Activated CD4-positive, alpha-beta memory T cell treated with anti-CD3 and anti-CD28 coated beads for 36 hours (primary cell): ENCODE measurements at regions not wholly inside any gene's neighbourhood (a gene's known extent, or its start where the extent isn't known, plus 50 kb on each side); places are given as distances from the start of the nearest gene placed in this dataset.

Experiments
- CTCF ChIA-PET: fragments of 350-600 bp; sonication (Branson Sonifier 250); formaldehyde crosslinking; loops from one replicate; lab custom pipeline; 2021; ENCODE audit warnings: antibody characterized with exemption, inconsistent platforms; lab: Charles Lee
- POLR2A ChIA-PET: fragments of 350-600 bp; sonication (Branson Sonifier 250); formaldehyde crosslinking; loops from one replicate; lab custom pipeline; 2021; ENCODE audit warnings: antibody characterized with exemption; lab: Charles Lee
- DNase-seq: peaks from one replicate; pipeline ENCODE4 v3.0.0-alpha.2; 2020
- H3K27ac Mint-ChIP-seq: one replicate; pipeline ENCODE4 v1.8.0; 2021; ENCODE audit warnings: mixed read lengths
- H3K27me3 Mint-ChIP-seq: one replicate; pipeline ENCODE4 v1.8.0; 2021; ENCODE audit warnings: mixed read lengths
- H3K36me3 Mint-ChIP-seq: one replicate; pipeline ENCODE4 v1.8.0; 2021; ENCODE audit warnings: mixed read lengths
- H3K4me1 Mint-ChIP-seq: one replicate; pipeline ENCODE4 v1.8.0; 2021; ENCODE audit warnings: low read depth, mixed read lengths
- H3K4me3 Mint-ChIP-seq: one replicate; pipeline ENCODE4 v1.8.0; 2021; ENCODE audit warnings: mild to moderate bottlenecking, mixed read lengths
- H3K9me3 Mint-ChIP-seq: one replicate; pipeline ENCODE4 v1.8.0; 2021; ENCODE audit warnings: mixed read lengths
- intact Hi-C: fragments of 100-400 bp; cut with micrococcal nuclease; formaldehyde crosslinking; loops from one replicate; pipeline ENCODE4 v1.15.1; 2023

DNA sequence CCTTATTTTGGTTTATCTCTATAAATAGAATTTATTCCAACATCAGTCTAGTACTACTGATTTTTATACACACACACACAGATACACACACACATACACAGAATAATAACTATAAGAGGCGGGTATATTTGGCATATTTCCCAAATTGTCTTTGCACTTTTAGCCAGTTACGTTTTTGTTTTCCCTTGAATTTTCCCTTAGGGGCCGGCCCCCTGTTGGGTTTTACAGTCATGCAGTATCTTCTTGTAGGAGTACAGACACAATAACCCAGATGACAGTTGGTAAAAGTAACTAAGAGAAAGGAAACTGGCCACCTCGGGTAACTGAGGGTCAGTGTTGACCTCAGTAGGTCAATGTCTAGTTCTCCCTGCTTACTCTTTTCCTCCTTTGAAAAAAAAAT lies 50.9 kb downstream of the DISP1 start:
- Mint-ChIP-seq H3K4me3 (no peak overlapping the region), H3K27me3 (no peaks in the 10 kb centered on the region), H3K9me3 (no peaks in the 10 kb centered on the region), H3K27ac (no peak overlapping the region), H3K4me1 (peaks cover 3% of the 10 kb centered on the region), H3K36me3 (peaks cover 1% of the 10 kb centered on the region)
- intact Hi-C loops, result no loop called here
- ChIA-PET POLR2A (no interaction called here), CTCF (no interaction called here)
- no peak for DNase-seq

DNA sequence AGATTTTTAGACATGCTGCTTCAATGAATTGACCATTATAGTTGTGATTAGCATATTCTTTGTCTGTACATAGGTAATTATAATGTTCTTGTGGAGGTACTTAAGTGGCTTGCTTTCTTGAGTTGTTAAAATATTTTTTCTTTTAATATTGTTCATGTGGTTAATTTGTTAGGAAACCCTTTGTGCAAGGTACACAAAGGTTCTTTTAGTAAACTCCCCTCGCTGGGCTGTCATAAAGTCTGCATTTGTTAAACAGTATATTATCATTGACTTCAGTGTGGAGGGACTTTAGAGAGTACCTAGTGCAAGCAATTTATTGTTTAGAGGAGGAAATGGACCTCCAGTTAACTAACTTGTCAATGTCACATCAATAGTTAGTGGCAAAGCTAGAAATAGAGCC lies 52.5 kb downstream of the DISP1 start:
- Mint-ChIP-seq H3K4me3 (no peak overlapping the region), H3K9me3 (peaks cover 2% of the 10 kb centered on the region), H3K4me1 (no peaks in the 10 kb centered on the region), H3K27me3 (no peaks in the 10 kb centered on the region), H3K36me3 (peaks cover 2% of the 10 kb centered on the region), H3K27ac (no peak overlapping the region)
- no peak for DNase-seq
- intact Hi-C loops, result no loop called here
- ChIA-PET POLR2A (no interaction called here), CTCF (no interaction called here)

DNA sequence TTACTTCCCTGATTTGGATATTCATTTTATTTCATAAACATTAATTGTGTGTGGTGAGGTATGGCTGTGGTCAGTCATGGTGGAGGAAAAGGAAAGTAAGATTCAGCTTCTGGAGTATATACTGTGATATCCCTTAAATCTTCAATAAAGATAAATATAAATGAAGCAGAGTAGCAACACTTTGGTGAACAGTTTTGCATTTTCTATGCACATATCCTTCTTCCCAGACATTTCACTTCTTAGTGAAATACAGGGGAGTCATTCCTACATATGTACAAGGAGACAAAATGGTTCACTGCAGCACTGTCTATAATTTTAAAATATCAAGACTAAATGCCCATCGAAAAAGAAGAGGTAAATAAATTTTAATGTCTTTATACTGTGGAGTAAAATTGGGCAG lies 61.3 kb downstream of the DISP1 start:
- Mint-ChIP-seq H3K27me3 (no peaks in the 10 kb centered on the region), H3K36me3 (peaks cover 17% of the 10 kb centered on the region), H3K27ac (no peak overlapping the region), H3K4me1 (peaks cover 11% of the 10 kb centered on the region), H3K9me3 (peaks cover 2% of the 10 kb centered on the region), H3K4me3 (no peak overlapping the region)
- ChIA-PET POLR2A (no interaction called here), CTCF (no interaction called here)
- no peak for DNase-seq
- intact Hi-C loops, result no loop called here

DNA sequence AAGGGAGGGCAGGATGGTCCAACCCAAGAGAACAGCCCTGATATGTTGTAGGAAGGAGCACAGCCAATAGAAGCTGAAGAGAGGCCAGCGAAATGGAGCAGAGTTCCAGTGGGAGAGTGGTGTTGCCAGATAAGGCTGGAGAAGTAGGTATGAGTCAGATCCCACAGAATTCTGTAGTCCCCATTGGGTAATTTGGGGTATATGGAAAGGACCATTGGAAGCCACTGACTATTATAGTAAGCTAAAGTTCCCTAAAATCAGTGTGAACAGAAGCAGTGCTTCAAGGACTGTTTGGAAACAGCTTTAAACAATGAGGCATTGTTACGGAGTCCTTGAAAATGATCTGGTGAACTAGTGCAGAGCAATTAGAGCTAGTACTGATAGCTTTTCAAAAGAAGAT lies 63.0 kb downstream of the DISP1 start:
- H3K27me3 Mint-ChIP-seq, result no peaks in the 10 kb centered on the region
- ChIA-PET POLR2A (no interaction called here), CTCF (no interaction called here)
- H3K36me3 Mint-ChIP-seq, result peaks cover 13% of the 10 kb centered on the region
- no peak overlapping the region for H3K27ac Mint-ChIP-seq
- H3K9me3 Mint-ChIP-seq, result peaks cover 2% of the 10 kb centered on the region
- no peak overlapping the region for H3K4me3 Mint-ChIP-seq
- intact Hi-C loops, result no loop called here
- peaks cover 11% of the 10 kb centered on the region for H3K4me1 Mint-ChIP-seq
- DNase-seq, result no peak

DNA sequence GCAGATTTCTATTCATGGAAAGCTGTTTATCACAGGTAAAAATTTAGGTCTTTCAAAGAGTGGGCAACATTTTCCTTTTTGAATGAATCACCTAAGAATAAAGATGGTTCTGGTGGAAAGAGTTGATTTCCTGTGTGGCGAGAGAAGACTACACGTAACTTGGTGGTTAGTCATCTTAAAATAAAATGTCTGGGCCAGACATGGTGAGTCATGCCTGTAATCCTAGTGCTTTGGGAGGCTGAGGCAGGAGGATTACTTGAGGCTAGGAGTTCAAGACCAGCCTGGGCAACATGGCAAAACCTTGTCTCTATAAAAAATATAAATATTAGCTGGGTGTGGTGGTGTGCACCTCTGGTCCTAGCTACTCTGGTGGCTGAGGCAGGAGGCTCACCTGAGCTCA lies 65.7 kb downstream of the DISP1 start:
- Mint-ChIP-seq H3K9me3 (no peaks in the 10 kb centered on the region), H3K4me3 (no peak overlapping the region), H3K4me1 (peaks cover 11% of the 10 kb centered on the region), H3K27ac (no peak overlapping the region), H3K27me3 (no peaks in the 10 kb centered on the region), H3K36me3 (peaks cover 2% of the 10 kb centered on the region)
- intact Hi-C loops, result loop anchor here (1.0 kb wide), 2 partner anchors 16 to 310 kb away; no protein-coding TSS in a partner anchor
- POLR2A ChIA-PET, result no interaction called here
- peak; percentile 38 for DNase-seq
- CTCF ChIA-PET, result no interaction called here

DNA sequence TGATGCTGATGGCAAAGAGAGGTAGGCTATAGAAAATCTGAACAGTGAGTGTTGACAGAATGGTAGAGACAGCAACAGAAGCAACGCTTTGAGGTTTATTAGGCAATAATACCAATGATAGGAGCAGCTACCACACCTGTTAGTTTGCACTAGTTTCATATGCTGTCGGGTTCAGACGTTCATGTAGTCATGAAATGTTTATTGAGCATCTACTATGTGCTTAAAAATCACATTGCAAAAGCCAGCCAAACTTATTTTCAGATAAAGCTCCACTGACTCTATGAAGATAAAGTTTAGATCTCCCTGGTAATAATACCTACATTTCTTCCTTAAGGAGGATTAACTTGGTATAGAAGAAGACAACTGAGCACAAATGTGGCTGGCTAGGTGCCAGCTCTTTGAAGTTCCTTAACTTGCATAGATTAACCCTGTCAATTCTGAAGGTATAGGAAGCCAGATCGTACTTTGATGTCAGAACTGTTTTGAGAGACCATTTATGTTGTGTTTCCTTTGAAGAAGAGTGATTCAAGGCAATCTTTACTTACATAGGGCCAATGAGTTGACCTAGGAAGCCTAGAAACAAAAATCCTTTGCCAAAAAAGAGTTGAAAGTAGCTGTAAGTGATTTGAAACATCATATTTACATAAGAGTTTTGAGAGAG lies 71.5 kb downstream of the DISP1 start:
- peaks cover under 1% of the 10 kb centered on the region for H3K36me3 Mint-ChIP-seq
- ChIA-PET CTCF (no interaction called here), POLR2A (no interaction called here)
- no peak overlapping the region for H3K4me3 Mint-ChIP-seq
- no peaks in the 10 kb centered on the region for H3K9me3 Mint-ChIP-seq
- DNase-seq, result no peak
- intact Hi-C loops, result no loop called here
- H3K27ac Mint-ChIP-seq, result no peak overlapping the region
- no peaks in the 10 kb centered on the region for H3K27me3 Mint-ChIP-seq
- peaks cover 3% of the 10 kb centered on the region for H3K4me1 Mint-ChIP-seq

DNA sequence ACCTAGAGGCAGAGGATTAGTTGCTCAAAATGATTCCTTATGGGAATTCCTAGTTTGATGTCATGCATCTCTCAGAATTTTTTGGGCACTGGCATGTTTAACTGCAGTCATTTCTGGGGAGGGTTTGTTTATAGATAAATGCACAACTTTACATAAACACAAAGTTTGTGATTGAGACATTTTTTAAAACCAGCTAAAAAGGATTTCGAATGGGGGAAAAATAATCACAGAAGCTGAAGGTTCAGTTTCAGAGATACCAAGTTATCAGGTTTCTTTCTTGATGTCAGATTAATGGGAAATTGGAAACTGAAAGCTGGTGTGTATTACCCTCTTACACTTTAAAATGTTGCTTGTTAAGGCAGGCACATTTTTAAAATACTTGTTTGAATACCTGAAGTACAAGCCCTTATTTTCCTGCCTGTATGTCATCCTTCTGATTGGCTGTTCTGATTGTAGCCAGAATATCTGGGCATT lies 72.1 kb downstream of the DISP1 start:
- Mint-ChIP-seq H3K27ac (no peak overlapping the region), H3K27me3 (no peaks in the 10 kb centered on the region), H3K36me3 (no peaks in the 10 kb centered on the region), H3K4me1 (peaks cover 3% of the 10 kb centered on the region), H3K9me3 (no peaks in the 10 kb centered on the region), H3K4me3 (no peak overlapping the region)
- CTCF ChIA-PET, result no interaction called here
- intact Hi-C loops, result no loop called here
- POLR2A ChIA-PET, result no interaction called here
- no peak for DNase-seq

DNA sequence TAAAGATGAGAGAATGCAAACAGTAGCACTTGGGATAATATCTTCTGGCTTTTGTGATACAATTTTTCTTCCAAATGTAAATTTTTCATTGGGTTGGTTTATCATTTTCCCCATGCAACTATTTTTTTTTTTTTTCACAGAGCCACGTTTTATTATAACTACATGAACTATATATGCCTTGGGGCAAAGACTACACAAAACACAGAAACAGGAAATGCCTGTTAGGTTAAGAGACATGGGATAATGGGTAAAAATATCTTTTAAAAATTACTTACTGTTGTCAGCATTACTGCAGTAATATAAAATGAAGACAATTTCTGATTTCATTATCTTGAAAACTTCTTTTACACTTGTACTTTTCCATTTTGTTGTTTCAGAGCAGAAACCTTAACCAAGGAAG lies 74.6 kb downstream of the DISP1 start:
- Mint-ChIP-seq H3K36me3 (no peaks in the 10 kb centered on the region), H3K4me1 (peaks cover 3% of the 10 kb centered on the region), H3K9me3 (no peaks in the 10 kb centered on the region), H3K4me3 (no peak overlapping the region), H3K27ac (no peak overlapping the region), H3K27me3 (no peaks in the 10 kb centered on the region)
- POLR2A ChIA-PET, result no interaction called here
- intact Hi-C loops, result no loop called here
- no peak for DNase-seq
- CTCF ChIA-PET, result no interaction called here

DNA sequence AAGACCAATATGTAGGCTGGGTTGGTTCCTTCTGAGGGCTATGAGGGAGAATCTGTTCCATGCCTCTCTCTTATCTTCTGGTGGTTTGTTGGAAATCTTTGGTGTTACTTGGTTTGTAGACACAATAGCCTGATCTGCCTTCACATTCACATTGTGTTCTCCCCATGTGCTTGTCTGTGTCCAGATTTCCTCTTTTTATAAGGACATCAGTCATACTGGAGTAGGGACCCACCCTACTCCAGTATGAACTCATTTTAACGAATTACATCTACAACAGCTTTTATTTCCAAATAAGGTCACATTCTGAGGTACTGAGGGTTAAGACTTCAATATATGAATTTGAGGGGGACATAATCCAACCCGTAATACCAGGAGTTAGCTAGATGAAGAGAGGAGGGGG lies 75.9 kb downstream of the DISP1 start:
- H3K36me3 Mint-ChIP-seq, result no peaks in the 10 kb centered on the region
- H3K27ac Mint-ChIP-seq, result no peak overlapping the region
- ChIA-PET CTCF (no interaction called here), POLR2A (no interaction called here)
- no peaks in the 10 kb centered on the region for H3K9me3 Mint-ChIP-seq
- H3K27me3 Mint-ChIP-seq, result no peaks in the 10 kb centered on the region
- no peak for DNase-seq
- H3K4me3 Mint-ChIP-seq, result no peak overlapping the region
- intact Hi-C loops, result no loop called here
- peaks cover 3% of the 10 kb centered on the region for H3K4me1 Mint-ChIP-seq

DNA sequence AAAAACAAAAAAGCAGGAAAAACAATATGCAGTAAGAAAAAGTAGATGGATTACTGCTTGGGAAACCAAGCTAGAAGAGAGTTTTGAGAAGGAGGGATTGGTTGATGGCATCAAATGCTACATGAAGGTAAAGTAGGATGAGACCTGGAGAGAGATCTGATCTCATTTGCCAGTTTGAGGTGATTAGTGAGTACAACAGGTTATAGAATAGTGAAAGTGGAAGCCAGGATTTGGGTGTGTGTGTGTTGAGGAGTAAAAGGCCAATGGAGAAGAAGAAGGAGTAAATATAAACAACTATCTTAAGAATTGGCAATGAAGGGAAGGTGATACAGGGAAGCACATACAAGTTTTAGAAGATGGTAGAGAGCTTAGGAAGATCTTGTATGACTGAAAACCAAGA lies 76.7 kb downstream of the DISP1 start:
- no peaks in the 10 kb centered on the region for H3K36me3 Mint-ChIP-seq
- no peak for DNase-seq

DNA sequence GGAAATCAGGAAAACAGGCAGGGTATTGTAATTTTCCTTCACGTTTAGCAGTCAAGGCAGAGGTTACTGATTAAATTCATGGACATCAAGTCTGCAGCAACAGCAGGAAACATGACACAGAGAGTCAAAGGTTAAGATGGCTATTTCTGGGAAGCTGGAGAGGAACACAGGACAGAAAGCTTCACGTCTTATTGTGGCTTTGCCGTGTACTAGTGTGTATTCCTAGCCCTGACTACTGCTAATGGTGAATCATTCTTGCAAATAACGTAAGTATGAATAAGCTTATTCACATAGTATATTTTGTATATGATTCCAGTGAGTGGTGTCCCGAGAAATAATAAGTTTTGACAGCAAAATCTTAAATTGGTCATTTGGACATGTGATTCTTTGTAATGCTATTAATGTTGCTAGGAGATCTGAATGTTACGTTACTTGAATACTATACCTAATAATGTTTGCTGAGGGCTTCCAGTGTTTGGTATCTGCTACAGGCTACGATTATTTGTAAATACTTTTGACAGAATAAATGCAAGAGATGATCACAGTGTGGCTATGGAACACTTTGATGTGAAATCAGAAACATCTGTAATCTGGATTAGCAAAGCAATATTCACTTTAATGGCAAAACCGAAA lies 77.4 kb downstream of the DISP1 start:
- no peak for DNase-seq
- Mint-ChIP-seq H3K27me3 (no peaks in the 10 kb centered on the region), H3K27ac (no peak overlapping the region), H3K4me3 (no peak overlapping the region), H3K4me1 (peaks cover 9% of the 10 kb centered on the region), H3K36me3 (no peaks in the 10 kb centered on the region), H3K9me3 (no peaks in the 10 kb centered on the region)
- CTCF ChIA-PET, result no interaction called here
- POLR2A ChIA-PET, result interaction anchor here (0.6 kb wide), 1 partner anchor 97 kb away, joined by 4 read pairs; no protein-coding TSS in a partner anchor
- intact Hi-C loops, result no loop called here

More for the DNA sequence above, 76.7 kb downstream of the DISP1 start:
- intact Hi-C loops, result no loop called here
- H3K27me3 Mint-ChIP-seq, result no peaks in the 10 kb centered on the region
- no peaks in the 10 kb centered on the region for H3K9me3 Mint-ChIP-seq
- no peak overlapping the region for H3K4me3 Mint-ChIP-seq
- H3K4me1 Mint-ChIP-seq, result peaks cover 5% of the 10 kb centered on the region
- CTCF ChIA-PET, result no interaction called here
- POLR2A ChIA-PET, result interaction anchor here (0.6 kb wide), 1 partner anchor 96 kb away, joined by 4 read pairs; no protein-coding TSS in a partner anchor
- no peak overlapping the region for H3K27ac Mint-ChIP-seq

DNA sequence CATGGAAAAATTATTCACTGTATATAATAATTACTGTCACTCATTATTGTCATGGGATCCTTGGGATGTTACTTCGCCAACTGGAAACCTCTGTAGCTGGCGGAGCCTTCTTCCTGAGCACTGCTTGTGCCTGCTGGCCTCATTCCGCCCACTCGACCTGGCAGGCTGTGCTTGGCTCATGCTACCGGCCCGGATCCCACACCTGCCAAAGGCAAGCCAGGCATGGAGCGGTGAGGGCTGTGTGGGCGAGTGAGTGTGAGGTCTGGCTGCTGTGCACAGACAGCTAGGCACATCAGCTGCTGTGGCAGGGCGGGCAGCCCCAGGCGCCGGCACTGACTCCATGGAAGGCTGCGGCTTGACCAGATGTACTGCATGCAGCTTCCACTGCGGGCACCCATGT lies 78.4 kb downstream of the DISP1 start:
- H3K27ac Mint-ChIP-seq, result no peak overlapping the region
- H3K4me3 Mint-ChIP-seq, result no peak overlapping the region
- H3K4me1 Mint-ChIP-seq, result peaks cover 15% of the 10 kb centered on the region
- POLR2A ChIA-PET, result no interaction called here
- intact Hi-C loops, result no loop called here
- no peak for DNase-seq
- CTCF ChIA-PET, result no interaction called here
- no peaks in the 10 kb centered on the region for H3K9me3 Mint-ChIP-seq
- H3K27me3 Mint-ChIP-seq, result no peaks in the 10 kb centered on the region
- no peaks in the 10 kb centered on the region for H3K36me3 Mint-ChIP-seq

DNA sequence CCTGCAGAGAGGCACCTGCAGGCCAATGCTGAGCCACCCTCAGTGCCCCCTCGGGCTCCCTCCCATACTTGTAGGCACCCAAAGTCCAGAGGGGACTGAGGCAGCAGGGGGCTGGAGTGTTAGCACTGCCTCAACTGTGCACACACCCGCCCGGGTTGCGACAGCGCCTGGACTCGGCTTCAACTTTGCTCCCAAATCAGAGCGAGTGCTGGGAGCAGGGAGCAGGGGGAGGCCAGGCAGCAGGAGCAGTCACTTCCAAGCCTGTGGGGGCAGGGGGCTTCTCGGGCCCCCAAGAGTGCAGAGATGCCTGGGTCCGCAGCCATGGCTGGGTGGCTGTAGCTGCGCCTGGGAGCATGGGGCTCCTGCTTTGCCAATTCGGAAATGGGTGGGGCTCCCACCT lies 79.5 kb downstream of the DISP1 start:
- no peaks in the 10 kb centered on the region for H3K9me3 Mint-ChIP-seq
- no peak overlapping the region for H3K4me3 Mint-ChIP-seq
- H3K27me3 Mint-ChIP-seq, result no peaks in the 10 kb centered on the region
- DNase-seq, result no peak
- POLR2A ChIA-PET, result no interaction called here
- H3K36me3 Mint-ChIP-seq, result no peaks in the 10 kb centered on the region
- intact Hi-C loops, result no loop called here
- peaks cover 15% of the 10 kb centered on the region for H3K4me1 Mint-ChIP-seq
- no peak overlapping the region for H3K27ac Mint-ChIP-seq
- CTCF ChIA-PET, result no interaction called here
